HG02840 (cell line): ENCODE measurements at regions not wholly inside any gene's neighbourhood (a gene's known extent, or its start where the extent isn't known, plus 50 kb on each side); places are given as distances from the start of the nearest gene placed in this dataset.

Experiments used
- ATAC-seq: cut with Tn5 transposase; IDR thresholded peaks from one replicate; pipeline ENCODE4 v1.9.1; 2021; ENCODE audit warnings: mild to moderate bottlenecking, moderate library complexity, moderate number of reproducible peaks; ENCODE audit not compliant: unreplicated experiment, low FRiP score

DNA sequence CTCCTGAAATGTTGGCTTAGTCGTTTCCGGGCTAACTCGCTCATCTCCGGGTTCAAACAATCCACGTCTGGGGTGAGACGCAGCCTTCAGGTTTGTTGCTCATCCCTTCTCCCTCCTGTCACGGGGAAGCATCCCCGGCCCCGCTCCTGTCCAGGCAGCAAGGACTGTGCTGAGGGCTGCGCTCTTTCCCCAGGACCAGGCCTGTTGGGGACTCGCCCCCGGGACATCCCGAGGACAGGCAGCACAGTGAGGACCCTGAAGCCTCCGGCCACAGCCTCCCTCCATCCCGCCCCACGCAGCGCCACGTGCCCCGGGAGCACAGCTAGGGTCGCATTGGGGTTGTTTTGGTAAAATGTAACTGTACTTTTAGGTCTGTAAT lies 252.0 kb downstream of the BRD1 start:
- no peak for ATAC-seq

DNA sequence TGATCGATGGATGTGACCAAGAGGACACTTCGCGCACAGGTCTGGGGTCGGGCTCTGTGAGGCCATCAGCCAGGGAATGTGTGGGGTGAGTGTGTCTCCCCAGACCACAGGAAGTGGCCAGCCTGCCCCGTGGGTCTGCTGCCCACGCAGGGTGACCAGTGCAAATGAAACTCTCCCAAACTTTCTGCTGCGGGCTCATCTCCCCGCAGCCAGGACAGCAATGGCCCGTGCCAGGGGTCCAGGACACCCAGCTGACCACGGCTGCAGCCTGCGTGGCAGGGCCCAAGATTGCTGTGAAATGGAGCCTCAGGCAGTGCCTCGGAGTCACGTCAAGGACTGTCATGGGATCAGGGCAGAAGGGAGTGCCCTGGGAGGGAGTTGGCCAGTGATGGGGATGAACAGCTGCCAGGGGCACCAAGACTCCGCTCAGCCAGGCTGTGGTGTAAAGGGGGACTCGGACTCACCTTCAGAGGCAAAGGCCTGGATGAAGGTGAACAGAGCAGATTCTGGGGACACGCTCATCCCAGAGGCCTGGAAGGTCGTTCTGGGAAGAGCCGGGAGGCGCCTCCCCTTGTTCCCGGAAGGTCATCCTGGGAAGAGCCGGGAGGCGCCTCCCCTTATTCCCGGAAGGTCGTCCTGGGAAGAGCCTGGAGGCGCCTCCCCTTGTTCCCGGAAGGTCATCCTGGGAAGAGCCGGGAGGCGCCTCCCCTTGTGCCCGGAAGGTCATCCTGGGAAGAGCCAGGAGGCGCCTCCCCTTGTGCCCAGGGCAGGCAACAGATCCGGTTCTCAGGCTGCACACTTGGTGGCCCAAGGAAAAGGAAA lies 252.6 kb downstream of the BRD1 start:
- no peak for ATAC-seq

DNA sequence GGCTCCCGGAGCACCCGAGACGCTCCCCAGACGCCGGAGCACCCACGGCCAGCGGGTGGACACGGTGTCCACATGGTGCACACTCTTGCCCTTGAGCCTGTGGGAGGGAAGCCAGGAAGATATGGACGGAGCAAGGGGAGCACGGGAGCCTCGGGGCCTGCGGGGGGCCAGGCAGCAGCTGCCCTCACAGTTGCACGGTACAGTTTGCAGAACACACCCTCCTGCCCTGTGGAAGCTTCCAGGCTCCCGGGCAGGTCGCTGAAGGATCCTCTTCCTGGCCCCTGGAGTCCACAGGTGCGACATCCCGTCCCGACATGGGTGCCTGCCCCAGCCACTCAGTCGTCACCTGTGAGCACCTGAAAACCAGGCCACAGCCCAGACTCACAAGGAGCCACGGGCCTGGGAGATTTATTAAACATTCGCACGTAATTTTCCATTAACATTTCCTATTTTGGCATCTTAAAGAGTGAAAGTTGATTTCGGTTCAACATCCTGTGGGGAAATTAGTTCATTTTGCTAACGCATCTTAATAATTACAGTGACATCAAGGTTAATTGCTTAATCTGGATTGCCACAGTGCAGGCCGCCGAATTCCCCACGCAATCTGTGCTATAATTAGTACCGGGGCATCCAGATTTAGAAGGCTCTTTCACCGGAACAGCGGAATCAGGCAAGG lies 253.3 kb downstream of the BRD1 start:
- no peak for ATAC-seq

- ATAC-seq, result no peak
These were observed 254.4 kb downstream of the BRD1 start for GRCh38 chr22:49573109-49573765.

GRCh38 chr22:49571326-49571725 lies 256.3 kb downstream of the BRD1 start:
- no peak for ATAC-seq

- no peak for ATAC-seq
These were observed 257.4 kb downstream of the BRD1 start for GRCh38 chr22:49570032-49570848.

DNA sequence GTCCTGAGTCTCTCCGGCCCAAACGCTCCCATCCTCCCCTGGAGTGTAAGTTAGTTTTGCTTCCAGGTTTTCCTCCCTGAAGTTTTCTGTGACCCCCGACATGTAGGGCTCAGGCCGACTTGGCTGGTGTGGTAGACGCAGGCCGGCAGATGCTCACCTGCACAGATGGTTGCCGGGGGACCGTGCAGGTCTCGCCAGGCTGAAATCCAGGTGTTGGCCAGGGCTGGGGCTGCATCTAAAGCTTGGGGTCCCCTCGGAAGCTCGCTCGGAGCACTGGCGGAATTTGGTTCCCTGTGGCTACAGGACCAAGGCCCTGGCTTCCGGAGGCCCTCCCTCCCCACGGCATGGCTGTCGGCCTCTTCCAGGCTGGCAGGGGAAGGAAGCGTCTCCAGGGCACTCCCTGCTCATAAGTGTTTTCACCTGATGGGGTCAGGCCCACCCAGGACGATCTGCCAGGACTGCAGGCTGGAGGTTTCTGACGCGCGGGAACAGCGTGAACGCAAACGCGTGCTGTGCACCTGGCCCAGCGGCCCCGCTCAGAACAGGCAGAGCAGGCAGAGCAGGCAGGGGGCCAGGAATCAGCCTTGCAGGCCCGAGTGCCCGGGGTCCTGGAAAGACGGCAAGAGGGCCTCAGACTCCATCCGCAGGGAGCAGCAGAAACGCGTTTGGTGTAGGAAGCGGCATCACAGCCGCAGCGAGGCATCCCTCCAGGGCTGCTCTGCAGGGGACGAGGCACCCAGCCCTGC lies 258.2 kb downstream of the BRD1 start:
- no peak for ATAC-seq

- no peak for ATAC-seq
These were observed 258.9 kb downstream of the BRD1 start for GRCh38 chr22:49568751-49569285.

DNA sequence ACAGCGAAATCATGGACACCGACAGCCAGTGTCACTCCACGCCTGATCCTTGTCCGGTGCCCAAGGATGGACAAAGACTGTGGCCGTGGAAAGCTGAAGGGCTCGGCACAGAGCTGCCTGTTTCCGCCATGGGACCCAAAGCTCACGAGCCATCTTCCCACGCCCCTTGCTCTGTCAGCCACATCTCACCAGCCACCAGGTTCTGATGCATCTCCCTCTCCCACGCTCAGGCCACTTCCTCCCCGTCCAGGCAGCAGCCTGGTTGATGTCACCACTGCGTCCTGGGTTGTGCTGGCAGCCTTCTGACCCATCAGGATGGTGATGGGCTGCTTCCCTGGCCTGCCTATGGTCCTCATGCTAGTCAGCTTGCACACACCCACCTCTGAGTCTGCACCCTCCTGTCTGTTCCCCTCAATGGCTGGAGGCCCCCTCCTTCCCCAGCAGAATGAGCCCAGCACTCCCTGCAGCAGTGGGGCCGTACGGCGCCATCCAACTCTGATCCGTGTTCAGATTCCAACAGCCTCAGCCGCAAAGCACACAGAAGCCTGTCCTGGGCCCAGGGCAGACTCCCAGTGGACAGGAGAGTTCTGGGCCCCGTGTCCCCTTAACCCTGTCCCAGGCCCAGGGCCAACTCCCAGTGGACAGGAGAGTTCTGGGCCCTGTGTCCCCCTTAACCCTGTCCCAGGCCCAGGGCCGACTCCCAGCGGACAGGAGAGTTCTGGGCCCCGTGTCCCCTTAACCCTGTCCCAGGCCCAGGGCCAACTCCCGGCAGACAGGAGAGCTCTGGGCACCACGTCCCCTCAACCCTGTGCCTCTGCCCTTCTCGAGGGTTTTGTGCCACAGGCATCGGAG lies 259.5 kb downstream of the BRD1 start:
- ATAC-seq, result no peak

DNA sequence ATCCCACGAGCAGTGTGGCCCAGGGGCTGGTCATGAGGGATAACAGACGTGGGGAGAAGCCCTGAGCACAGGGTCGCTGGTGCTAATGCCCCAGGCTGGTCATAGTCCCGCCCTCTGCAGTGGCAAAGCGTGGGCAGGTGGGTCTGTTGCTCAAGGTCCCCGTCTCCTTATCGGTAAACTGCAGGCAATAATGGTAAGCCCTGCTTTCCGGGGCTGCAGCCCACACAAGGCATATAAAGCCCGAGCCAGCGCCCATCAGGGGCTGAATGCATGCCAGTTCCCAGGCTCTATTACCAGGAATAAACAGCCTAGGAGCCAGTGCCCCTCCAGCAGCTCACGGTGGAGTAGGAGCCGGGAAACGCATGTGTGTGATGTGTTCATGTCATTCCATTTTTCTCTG lies 261.0 kb downstream of the BRD1 start:
- ATAC-seq, result no peak

DNA sequence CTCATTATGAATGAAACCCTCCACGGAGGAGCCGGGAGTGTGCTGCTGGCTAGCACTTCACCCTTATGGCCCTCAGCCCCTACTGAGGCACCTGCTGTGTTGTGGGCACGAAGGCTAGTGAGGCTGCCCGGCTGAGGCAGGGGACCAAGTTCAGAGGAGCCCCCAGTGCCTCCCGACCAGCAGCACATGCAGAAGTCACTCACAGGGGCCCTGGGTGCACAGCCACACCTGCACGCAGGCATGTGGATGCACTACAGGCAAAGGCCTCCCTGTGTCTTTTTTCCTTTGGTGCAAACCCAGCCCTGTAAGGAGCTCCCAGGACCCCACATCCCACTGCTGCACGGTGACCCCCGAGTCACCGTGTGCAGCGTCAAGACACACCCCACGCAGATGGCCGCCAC lies 261.5 kb downstream of the BRD1 start:
- ATAC-seq, result no peak

- no peak for ATAC-seq
These were observed 262.2 kb downstream of the BRD1 start for GRCh38 chr22:49565516-49565855.

GRCh38 chr22:49564666-49565515 lies 262.8 kb downstream of the BRD1 start:
- no peak for ATAC-seq

- no peak for ATAC-seq
These were observed 263.6 kb downstream of the BRD1 start for GRCh38 chr22:49564054-49564453.

- ATAC-seq, result no peak
These were observed 264.9 kb downstream of the BRD1 start for GRCh38 chr22:49562685-49563249.

GRCh38 chr22:49561976-49562375 lies 265.7 kb downstream of the BRD1 start:
- ATAC-seq, result no peak

- ATAC-seq, result no peak
These were observed 266.3 kb downstream of the BRD1 start for GRCh38 chr22:49561338-49561737.

DNA sequence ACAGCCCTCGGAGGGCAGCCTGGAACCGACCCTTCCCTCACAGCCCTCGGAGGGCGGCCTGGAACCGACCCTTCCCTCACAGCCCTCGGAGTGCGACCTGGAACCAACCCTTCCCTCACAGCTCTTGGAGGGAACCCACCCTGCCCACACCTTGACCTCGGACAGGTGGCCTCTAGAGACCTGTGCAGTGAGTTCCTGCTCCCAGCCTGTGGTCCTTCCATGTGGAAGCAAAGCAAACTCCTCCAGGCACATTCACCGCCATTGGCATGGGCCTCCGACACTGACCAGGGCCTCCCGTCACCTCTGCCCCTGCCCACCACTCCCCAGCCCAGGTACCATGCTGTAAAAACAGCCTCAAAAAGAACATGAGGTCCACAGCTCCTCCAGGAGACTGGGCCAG lies 272.1 kb downstream of the BRD1 start:
- ATAC-seq, result no peak
